ENCODE measurements at regions not wholly inside any gene's neighbourhood (a gene's known extent, or its start where the extent isn't known, plus 50 kb on each side); places are given as distances from the start of the nearest gene placed in this dataset.

DNA sequence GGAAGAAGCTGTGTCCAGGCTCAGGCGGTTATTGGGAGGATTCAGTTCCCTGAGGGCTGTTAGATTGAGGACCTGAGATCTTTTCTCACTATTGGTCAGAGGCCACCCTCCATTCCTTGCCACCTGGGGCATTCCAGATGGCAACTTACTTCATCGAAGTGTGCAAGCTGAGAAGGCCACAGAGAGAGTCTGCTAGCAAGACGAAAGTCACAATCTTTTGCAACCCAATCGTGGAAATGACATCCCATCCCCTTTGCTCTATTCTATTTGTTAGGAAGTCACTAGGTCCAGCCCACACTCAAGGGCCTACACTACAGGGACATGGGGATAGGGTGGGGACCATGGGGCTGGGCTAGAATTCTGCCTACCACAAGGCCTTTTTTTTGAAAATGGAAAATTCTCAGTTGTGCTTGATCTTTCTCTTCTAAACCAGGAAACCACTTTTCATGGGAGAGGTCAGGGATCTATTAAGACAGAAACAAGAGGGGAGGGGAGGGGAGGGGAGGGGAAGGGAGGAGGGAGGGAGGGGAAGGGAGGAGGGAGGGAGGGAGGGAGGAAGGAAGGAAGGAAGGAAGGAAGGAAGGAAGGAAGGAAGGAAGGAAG lies 217.2 kb downstream of the BCAS1 start:
- TF ChIP-seq, protein P1, sequence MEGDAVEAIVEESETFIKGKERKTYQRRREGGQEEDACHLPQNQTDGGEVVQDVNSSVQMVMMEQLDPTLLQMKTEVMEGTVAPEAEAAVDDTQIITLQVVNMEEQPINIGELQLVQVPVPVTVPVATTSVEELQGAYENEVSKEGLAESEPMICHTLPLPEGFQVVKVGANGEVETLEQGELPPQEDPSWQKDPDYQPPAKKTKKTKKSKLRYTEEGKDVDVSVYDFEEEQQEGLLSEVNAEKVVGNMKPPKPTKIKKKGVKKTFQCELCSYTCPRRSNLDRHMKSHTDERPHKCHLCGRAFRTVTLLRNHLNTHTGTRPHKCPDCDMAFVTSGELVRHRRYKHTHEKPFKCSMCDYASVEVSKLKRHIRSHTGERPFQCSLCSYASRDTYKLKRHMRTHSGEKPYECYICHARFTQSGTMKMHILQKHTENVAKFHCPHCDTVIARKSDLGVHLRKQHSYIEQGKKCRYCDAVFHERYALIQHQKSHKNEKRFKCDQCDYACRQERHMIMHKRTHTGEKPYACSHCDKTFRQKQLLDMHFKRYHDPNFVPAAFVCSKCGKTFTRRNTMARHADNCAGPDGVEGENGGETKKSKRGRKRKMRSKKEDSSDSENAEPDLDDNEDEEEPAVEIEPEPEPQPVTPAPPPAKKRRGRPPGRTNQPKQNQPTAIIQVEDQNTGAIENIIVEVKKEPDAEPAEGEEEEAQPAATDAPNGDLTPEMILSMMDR (IDR thresholded peaks at IDR 0.05), result no peak
- TF ChIP-seq EZH2 (IDR thresholded peaks at IDR 0.05) (no peak), EZH2phosphoT487 (IDR thresholded peaks at IDR 0.05) (no peak)
- H3K27me3 ChIP-seq, result no peaks in the 10 kb centered on the region
- H2AFZ ChIP-seq (replicated peaks), result no peak overlapping the region
- peaks cover 25% of the 10 kb centered on the region for H3K4me1 Mint-ChIP-seq
- H3K27me3 Mint-ChIP-seq (ENCODE audit: insufficient read depth, low read depth), result peaks cover 6% of the 10 kb centered on the region
- H3K9ac ChIP-seq, result no peak overlapping the region
- H3F3A ChIP-seq (ENCODE audit: low read depth), result peaks cover 10% of the 10 kb centered on the region
- no peak overlapping the region for H3K4me3 ChIP-seq
- H3K4me2 ChIP-seq, result no peak overlapping the region
- H3K9me3 Mint-ChIP-seq, result peaks cover 5% of the 10 kb centered on the region
- H3K9me3 ChIP-seq (ENCODE audit: low read depth), result no peaks in the 10 kb centered on the region
- peak overlapping the region; percentile 87 for H3K27ac Mint-ChIP-seq
- H3K4me1 ChIP-seq, result peaks cover 3% of the 10 kb centered on the region
- H3K36me3 Mint-ChIP-seq, result no peaks in the 10 kb centered on the region
- no peaks in the 10 kb centered on the region for H3K79me2 ChIP-seq (ENCODE audit: low read depth)
- no peak for DNase-seq (ENCODE audit: low spot score)
- H3K4me3 Mint-ChIP-seq, result peak overlapping the region; percentile 46
- no peaks in the 10 kb centered on the region for H4K20me1 ChIP-seq (ENCODE audit: low read depth)
- no peaks in the 10 kb centered on the region for H3K36me3 ChIP-seq
- no peak overlapping the region for H3K27ac ChIP-seq

DNA sequence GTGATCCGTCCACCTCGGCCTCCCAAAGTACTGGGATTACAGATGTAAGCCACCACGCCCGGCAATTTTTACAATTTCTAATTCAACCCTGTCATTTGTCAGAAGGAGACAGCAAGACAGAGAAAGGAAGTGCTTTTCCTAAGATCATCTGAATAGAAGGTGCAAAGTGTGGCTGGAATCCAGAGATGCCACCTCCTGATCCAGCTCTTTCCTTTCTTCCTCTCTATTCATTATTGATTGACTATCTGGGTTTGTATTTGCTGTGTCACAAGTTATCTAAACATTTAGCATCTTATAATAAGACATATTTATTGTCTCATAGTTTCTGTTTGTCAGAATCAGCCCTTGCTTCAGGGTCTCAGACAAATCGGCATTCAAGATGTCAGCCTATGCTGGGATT lies 217.7 kb downstream of the BCAS1 start:
- Histone ChIP-seq H2AFZ (replicated peaks) (no peak overlapping the region), H3K79me2 (ENCODE audit: low read depth) (no peaks in the 10 kb centered on the region)

DNA sequence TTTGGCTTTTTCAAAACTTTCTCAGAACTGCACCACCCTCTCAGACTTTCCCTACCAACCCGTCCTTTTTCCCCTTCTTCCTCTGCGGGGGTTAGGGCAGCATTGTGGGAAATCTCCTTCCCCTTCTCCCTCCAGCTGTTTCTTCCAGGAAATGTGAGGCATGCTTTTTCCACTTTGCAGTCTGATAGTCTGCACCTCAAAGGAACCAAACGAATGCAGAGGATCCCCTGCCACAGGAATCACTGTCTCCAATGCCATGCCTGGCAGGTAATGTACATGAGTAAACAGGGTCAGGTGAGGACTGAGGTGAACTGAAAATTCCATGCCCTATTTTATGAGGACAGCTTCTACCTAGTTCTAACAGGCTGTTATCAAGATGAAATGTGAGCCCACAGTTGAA lies 218.4 kb downstream of the BCAS1 start:
- Histone ChIP-seq H3K27ac (no peak overlapping the region), H3K9me3 (ENCODE audit: low read depth) (no peaks in the 10 kb centered on the region), H4K20me1 (ENCODE audit: low read depth) (no peaks in the 10 kb centered on the region), H3K36me3 (no peaks in the 10 kb centered on the region), H3K79me2 (ENCODE audit: low read depth) (no peaks in the 10 kb centered on the region), H3K27me3 (no peaks in the 10 kb centered on the region), H3K9ac (no peak overlapping the region), H2AFZ (replicated peaks) (peak overlapping the region; percentile 5), H3K4me1 (peaks cover 15% of the 10 kb centered on the region), H3K4me2 (no peak overlapping the region), H3K4me3 (no peak overlapping the region), H3F3A (ENCODE audit: low read depth) (peaks cover 6% of the 10 kb centered on the region)
- no peak for DNase-seq (ENCODE audit: low spot score)
- TF ChIP-seq, protein P1 (IDR thresholded peaks at IDR 0.05), result no peak
- TF ChIP-seq EZH2phosphoT487 (IDR thresholded peaks at IDR 0.05) (no peak), EZH2 (IDR thresholded peaks at IDR 0.05) (no peak)
- peaks cover 5% of the 10 kb centered on the region for H3K9me3 Mint-ChIP-seq
- H3K4me1 Mint-ChIP-seq, result peaks cover 17% of the 10 kb centered on the region
- H3K36me3 Mint-ChIP-seq, result no peaks in the 10 kb centered on the region
- H3K4me3 Mint-ChIP-seq, result no peak overlapping the region
- H3K27ac Mint-ChIP-seq, result peak overlapping the region; percentile 68
- H3K27me3 Mint-ChIP-seq (ENCODE audit: insufficient read depth, low read depth), result peaks cover 6% of the 10 kb centered on the region

More for the DNA sequence above, 217.7 kb downstream of the BCAS1 start:
- no peak overlapping the region for H3K27ac ChIP-seq
- peaks cover 6% of the 10 kb centered on the region for H3K27me3 Mint-ChIP-seq (ENCODE audit: insufficient read depth, low read depth)
- H3K9me3 ChIP-seq (ENCODE audit: low read depth), result no peaks in the 10 kb centered on the region
- H3K27me3 ChIP-seq, result no peaks in the 10 kb centered on the region
- no peak overlapping the region for H3K4me3 ChIP-seq
- H3F3A ChIP-seq (ENCODE audit: low read depth), result peaks cover 7% of the 10 kb centered on the region
- peaks cover 21% of the 10 kb centered on the region for H3K4me1 Mint-ChIP-seq
- H3K36me3 Mint-ChIP-seq, result no peaks in the 10 kb centered on the region
- peak overlapping the region; percentile 87 for H3K27ac Mint-ChIP-seq
- H3K36me3 ChIP-seq, result no peaks in the 10 kb centered on the region
- H3K4me3 Mint-ChIP-seq, result peak overlapping the region; percentile 46
- H3K9ac ChIP-seq, result no peak overlapping the region
- peaks cover 5% of the 10 kb centered on the region for H3K9me3 Mint-ChIP-seq
- peaks cover 8% of the 10 kb centered on the region for H3K4me1 ChIP-seq
- H3K4me2 ChIP-seq, result no peak overlapping the region
- no peak for DNase-seq (ENCODE audit: low spot score)
- TF ChIP-seq, protein P1 (IDR thresholded peaks at IDR 0.05), result no peak
- TF ChIP-seq EZH2 (IDR thresholded peaks at IDR 0.05) (no peak), EZH2phosphoT487 (IDR thresholded peaks at IDR 0.05) (no peak)
- no peaks in the 10 kb centered on the region for H4K20me1 ChIP-seq (ENCODE audit: low read depth)

Data from neural progenitor cell (in vitro differentiated cells).